Ishikawa (cell line): ENCODE measurements at regions not wholly inside any gene's neighbourhood (a gene's known extent, or its start where the extent isn't known, plus 50 kb on each side); places are given as distances from the start of the nearest gene placed in this dataset.

Experiments
- CEBPB ChIP-seq: IDR thresholded peaks from 2 replicates; pipeline ENCODE4 v1.6.1; 2012
- CREB1 ChIP-seq: IDR thresholded peaks from 2 replicates; pipeline ENCODE4 v1.6.1; 2012; ENCODE audit warnings: low read depth
- EGR1 ChIP-seq: IDR thresholded peaks from 2 replicates; pipeline ENCODE4 v1.6.1; 2012
- EP300 ChIP-seq: IDR thresholded peaks from 2 replicates; pipeline ENCODE4 v1.6.1; 2012; ENCODE audit warnings: borderline replicate concordance
- FOXM1 ChIP-seq: IDR thresholded peaks from 2 replicates; pipeline ENCODE4 v1.6.1; 2012; ENCODE audit warnings: low read depth, borderline replicate concordance
- MAX ChIP-seq: IDR thresholded peaks from 2 replicates; pipeline ENCODE4 v1.6.1; 2012
- NFIC ChIP-seq: IDR thresholded peaks from 2 replicates; pipeline ENCODE4 v1.6.1; 2012
- RAD21 ChIP-seq: IDR thresholded peaks from 2 replicates; pipeline ENCODE4 v1.6.1; 2012; ENCODE audit warnings: low read depth
- TAF1 ChIP-seq: IDR thresholded peaks from 2 replicates; pipeline ENCODE4 v1.6.1; 2012; ENCODE audit warnings: low read depth, mild to moderate bottlenecking
- TCF12 ChIP-seq: IDR thresholded peaks from 2 replicates; pipeline ENCODE4 v1.6.1; 2012; ENCODE audit warnings: low read depth
- TEAD4 ChIP-seq: IDR thresholded peaks from 2 replicates; pipeline ENCODE4 v1.6.1; 2012
- YY1 ChIP-seq: IDR thresholded peaks from 2 replicates; pipeline ENCODE4 v1.6.1; 2012; ENCODE audit warnings: low read depth
- ZBTB7A ChIP-seq: IDR thresholded peaks from 2 replicates; pipeline ENCODE4 v1.6.1; 2012; ENCODE audit warnings: low read depth
- TF ChIP-seq, protein P1 (sequence below): IDR thresholded peaks from 2 replicates; pipeline ENCODE4 v1.6.1; 2012; ENCODE audit warnings: low read depth, mild to moderate bottlenecking
- TF ChIP-seq, protein P2 (sequence below): IDR thresholded peaks from 2 replicates; pipeline ENCODE4 v1.6.1; 2012

- TF ChIP-seq TAF1 = no peak
- TF ChIP-seq, protein P1, sequence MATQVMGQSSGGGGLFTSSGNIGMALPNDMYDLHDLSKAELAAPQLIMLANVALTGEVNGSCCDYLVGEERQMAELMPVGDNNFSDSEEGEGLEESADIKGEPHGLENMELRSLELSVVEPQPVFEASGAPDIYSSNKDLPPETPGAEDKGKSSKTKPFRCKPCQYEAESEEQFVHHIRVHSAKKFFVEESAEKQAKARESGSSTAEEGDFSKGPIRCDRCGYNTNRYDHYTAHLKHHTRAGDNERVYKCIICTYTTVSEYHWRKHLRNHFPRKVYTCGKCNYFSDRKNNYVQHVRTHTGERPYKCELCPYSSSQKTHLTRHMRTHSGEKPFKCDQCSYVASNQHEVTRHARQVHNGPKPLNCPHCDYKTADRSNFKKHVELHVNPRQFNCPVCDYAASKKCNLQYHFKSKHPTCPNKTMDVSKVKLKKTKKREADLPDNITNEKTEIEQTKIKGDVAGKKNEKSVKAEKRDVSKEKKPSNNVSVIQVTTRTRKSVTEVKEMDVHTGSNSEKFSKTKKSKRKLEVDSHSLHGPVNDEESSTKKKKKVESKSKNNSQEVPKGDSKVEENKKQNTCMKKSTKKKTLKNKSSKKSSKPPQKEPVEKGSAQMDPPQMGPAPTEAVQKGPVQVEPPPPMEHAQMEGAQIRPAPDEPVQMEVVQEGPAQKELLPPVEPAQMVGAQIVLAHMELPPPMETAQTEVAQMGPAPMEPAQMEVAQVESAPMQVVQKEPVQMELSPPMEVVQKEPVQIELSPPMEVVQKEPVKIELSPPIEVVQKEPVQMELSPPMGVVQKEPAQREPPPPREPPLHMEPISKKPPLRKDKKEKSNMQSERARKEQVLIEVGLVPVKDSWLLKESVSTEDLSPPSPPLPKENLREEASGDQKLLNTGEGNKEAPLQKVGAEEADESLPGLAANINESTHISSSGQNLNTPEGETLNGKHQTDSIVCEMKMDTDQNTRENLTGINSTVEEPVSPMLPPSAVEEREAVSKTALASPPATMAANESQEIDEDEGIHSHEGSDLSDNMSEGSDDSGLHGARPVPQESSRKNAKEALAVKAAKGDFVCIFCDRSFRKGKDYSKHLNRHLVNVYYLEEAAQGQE = no peak
These were observed 183.5 kb upstream of the INHBA start for GRCh38 chr7:41886262-41886900.

GRCh38 chr7:41885748-41886147, 182.9 kb upstream of the INHBA start:
- TF ChIP-seq, protein P2, sequence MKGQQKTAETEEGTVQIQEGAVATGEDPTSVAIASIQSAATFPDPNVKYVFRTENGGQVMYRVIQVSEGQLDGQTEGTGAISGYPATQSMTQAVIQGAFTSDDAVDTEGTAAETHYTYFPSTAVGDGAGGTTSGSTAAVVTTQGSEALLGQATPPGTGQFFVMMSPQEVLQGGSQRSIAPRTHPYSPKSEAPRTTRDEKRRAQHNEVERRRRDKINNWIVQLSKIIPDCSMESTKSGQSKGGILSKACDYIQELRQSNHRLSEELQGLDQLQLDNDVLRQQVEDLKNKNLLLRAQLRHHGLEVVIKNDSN = no peak
- no peak for TF ChIP-seq TAF1
- TF ChIP-seq TEAD4 = no peak
- no peak for TF ChIP-seq NFIC
- TF ChIP-seq FOXM1 = no peak
- no peak for TF ChIP-seq YY1
- no peak for TF ChIP-seq ZBTB7A
- TF ChIP-seq EGR1 = no peak
- TF ChIP-seq CREB1 = no peak
- TF ChIP-seq, protein P1 = no peak
- TF ChIP-seq RAD21 = no peak
- TF ChIP-seq CEBPB = no peak
- no peak for TF ChIP-seq TCF12
- no peak for TF ChIP-seq EP300

DNA sequence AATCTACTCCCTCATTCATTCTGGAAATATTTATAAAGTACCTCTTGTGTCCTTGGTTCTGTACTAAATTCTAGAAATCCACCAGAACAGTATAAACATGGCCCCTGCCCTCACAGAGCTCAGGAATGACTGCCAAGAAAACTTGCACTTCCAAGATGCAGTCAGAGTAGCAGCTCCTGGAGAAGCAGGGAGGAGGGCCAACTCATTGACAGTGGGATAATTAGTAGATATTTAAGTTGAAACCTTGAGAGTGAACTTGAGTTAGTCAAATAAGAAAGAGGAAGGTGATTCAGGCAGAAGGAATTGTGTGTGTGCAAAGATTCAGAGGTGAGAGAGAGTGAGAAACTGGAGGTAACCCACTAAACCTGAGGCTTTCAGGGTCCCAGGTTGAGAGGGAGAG, 182.2 kb upstream of the INHBA start:
- TF ChIP-seq TEAD4 = no peak
- no peak for TF ChIP-seq CREB1
- TF ChIP-seq, protein P2 = no peak
- TF ChIP-seq EP300 = no peak
- no peak for TF ChIP-seq FOXM1
- no peak for TF ChIP-seq RAD21
- no peak for TF ChIP-seq TAF1
- TF ChIP-seq, protein P1 = no peak
- TF ChIP-seq ZBTB7A = no peak

DNA sequence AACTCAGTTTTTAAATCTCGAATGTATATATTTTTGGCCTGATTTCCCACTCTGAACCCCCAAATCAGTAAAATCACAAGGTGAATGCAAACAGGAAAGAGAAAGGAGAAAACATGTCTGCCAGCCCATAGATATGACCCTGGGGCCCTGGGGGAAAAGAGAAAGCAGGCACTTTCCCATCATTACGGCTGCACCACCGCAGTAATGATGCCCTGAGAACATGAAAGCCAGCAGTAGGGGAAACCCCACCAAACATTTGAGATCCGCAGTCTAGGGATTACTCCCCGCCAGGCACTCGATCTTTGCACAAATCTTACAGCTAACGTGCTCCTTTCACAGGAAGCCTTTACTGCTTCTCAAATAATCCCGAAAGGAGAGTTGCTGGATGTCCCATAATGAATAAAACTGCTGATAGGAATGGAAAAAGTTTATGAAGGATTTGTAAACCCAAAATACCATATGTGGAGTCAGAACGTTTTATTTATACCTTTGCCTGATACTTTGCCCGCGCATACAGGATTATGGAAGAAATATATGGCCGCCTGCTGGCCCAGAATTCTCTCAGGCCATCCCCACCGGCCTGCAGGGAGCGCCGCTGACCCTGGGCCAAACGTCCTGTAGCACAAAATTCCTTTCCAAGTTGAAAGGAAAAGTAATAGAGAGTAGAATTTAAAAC, 180.0 kb upstream of the INHBA start:
- TF ChIP-seq MAX (no peak), CREB1 (no peak), ZBTB7A (no peak), TEAD4 (no peak), CEBPB (no peak), RAD21 (no peak), EP300 (no peak), NFIC (no peak), YY1 (no peak), FOXM1 (no peak), EGR1 (no peak), TCF12 (no peak), TAF1 (no peak)
- TF ChIP-seq, protein P2 = no peak
- TF ChIP-seq, protein P1 = no peak
